OCI-LY3 (cell line): ENCODE measurements at regions not wholly inside any gene's neighbourhood (a gene's known extent, or its start where the extent isn't known, plus 50 kb on each side); places are given as distances from the start of the nearest gene placed in this dataset.

ENCODE experiments used
- EZH2phosphoT487 ChIP-seq: fragments of 200-600 bp; shearing (Covaris generic); IDR thresholded peaks from 2 replicates; pipeline ENCODE4 v1.6.1; 2018; ENCODE audit warnings: antibody characterized with exemption, mixed run types, low read depth
- TF ChIP-seq, protein P1 (sequence below): fragments of 200-600, 300-600 bp; sonication (generic); IDR thresholded peaks from 2 replicates; pipeline ENCODE4 v1.5.1; 2014; ENCODE audit warnings: antibody characterized with exemption, low read length, low read depth

- TF ChIP-seq, protein P1, sequence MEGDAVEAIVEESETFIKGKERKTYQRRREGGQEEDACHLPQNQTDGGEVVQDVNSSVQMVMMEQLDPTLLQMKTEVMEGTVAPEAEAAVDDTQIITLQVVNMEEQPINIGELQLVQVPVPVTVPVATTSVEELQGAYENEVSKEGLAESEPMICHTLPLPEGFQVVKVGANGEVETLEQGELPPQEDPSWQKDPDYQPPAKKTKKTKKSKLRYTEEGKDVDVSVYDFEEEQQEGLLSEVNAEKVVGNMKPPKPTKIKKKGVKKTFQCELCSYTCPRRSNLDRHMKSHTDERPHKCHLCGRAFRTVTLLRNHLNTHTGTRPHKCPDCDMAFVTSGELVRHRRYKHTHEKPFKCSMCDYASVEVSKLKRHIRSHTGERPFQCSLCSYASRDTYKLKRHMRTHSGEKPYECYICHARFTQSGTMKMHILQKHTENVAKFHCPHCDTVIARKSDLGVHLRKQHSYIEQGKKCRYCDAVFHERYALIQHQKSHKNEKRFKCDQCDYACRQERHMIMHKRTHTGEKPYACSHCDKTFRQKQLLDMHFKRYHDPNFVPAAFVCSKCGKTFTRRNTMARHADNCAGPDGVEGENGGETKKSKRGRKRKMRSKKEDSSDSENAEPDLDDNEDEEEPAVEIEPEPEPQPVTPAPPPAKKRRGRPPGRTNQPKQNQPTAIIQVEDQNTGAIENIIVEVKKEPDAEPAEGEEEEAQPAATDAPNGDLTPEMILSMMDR = no peak
- no peak for TF ChIP-seq EZH2phosphoT487
These were observed 341.2 kb downstream of the PTPRU start for GRCh38 chr1:29577512-29577911.
